GM19467 (cell line): ENCODE measurements at regions not wholly inside any gene's neighbourhood (a gene's known extent, or its start where the extent isn't known, plus 50 kb on each side); places are given as distances from the start of the nearest gene placed in this dataset.

Experiments used
- ATAC-seq: cut with Tn5 transposase; IDR thresholded peaks from one replicate; pipeline ENCODE4 v1.9.1; 2021; ENCODE audit warnings: mild to moderate bottlenecking, moderate library complexity; ENCODE audit not compliant: unreplicated experiment

- ATAC-seq, result no peak
Measured at GRCh38 chr1:38273196-38273804, 226.7 kb upstream of the POU3F1 start.

GRCh38 chr1:38272515-38272914, 225.9 kb upstream of the POU3F1 start:
- no peak for ATAC-seq

GRCh38 chr1:38270849-38271633, 224.4 kb upstream of the POU3F1 start:
- ATAC-seq, result no peak

GRCh38 chr1:38269923-38270848, 223.6 kb upstream of the POU3F1 start:
- ATAC-seq, result no peak

- no peak for ATAC-seq
Measured at GRCh38 chr1:38268226-38268625, 221.6 kb upstream of the POU3F1 start.

GRCh38 chr1:38267037-38268036, 220.7 kb upstream of the POU3F1 start:
- no peak for ATAC-seq

GRCh38 chr1:38266197-38266520, 219.6 kb upstream of the POU3F1 start:
- ATAC-seq, result no peak

- ATAC-seq, result no peak
Measured at GRCh38 chr1:38265293-38266196, 219.0 kb upstream of the POU3F1 start.

DNA sequence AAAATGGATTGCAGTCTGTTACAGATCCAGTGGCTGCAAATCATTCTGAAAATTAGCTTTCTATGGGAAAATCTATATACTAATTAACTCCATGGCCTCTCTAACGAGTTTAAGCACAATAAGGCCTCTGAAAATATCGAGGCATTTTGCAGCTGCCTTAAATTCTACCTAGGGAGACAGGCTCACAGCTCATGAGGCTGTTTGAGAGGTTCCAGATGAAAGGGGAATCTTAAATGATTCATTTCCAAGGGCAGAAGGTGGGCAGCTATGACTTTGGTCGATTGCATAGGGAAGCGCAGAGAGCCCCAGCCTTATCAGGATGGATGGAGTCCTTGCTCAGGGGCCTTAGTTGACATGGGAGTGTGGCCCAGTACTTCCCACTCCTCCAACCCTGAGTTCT, 216.8 kb upstream of the POU3F1 start:
- no peak for ATAC-seq

GRCh38 chr1:38261574-38261973, 215.0 kb upstream of the POU3F1 start:
- ATAC-seq, result no peak

- no peak for ATAC-seq
Measured at GRCh38 chr1:38258085-38258627, 211.6 kb upstream of the POU3F1 start.

DNA sequence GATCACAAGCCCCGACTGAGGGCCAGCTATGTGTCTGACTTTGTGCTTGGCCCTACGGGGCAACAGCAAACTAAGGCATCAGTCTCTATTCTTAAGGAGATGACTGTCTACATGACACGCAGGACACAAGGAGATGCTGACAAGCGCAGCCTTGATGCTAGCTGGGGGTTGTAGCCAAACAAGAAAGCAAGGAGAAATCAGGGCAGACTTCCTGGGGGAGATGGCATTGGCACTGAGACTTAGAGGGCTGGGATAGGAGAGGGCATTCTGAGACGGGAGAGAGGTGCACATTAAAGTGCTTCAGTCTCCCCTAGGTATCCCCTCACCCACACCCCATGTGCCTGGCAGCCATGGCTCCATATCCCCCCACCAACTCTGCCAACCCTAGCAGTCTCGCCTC, 210.8 kb upstream of the POU3F1 start:
- no peak for ATAC-seq

DNA sequence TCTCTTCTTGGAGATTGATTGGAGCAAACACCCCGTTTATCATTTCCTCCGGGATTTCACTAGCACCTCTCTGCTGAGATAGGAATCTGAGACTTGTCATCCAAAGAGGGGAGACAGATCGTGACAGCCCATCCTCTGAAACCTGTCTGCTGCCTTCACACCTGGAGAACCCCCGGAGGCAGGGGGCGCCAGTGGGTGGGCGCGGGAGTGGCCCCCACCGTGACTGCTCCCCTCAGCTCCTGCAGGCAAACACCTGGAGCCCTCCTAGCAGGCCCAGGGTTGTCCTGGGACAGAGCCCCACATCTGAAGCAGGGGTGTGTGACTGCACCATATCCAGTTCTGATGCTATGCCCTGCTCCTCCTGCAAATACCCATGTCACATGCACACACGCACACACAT, 209.5 kb upstream of the POU3F1 start:
- ATAC-seq, result no peak

DNA sequence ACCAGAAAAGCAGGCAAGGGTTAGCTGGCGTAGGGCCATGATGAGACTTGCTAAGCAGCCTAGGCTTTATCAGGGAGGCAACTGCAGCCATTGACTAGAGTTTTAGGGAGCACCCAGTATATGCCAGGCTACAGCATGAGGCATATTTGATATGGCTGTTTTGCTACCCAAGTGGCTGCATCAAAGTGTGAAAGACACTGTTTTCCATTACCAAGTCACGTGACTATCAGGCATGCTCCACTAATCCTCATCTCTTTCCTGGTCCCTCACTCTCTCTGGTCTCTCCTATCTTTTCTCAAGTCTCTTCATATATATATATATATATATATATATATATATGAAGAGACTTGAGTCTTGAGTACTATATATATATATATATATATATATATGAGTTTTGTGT, 206.7 kb upstream of the POU3F1 start:
- no peak for ATAC-seq

DNA sequence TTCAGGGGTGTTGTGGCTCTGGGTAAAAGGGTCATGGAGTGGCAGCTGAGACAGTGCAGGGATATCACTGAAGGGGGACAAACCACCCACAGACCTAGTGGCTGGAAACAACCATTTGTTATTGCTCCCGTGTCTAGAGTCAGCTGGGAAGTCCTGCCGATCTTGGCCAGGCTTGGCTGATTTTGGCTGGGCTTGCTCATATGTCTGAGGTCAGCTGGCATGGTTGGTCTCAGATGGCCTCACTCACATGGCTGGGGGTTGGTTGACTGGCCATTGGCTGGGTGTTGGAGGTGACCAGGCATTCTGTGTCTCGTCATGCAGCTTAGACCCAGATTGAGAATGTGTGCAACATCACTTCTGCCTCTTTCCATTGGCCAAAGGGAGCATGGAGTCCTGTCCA, 203.8 kb upstream of the POU3F1 start:
- no peak for ATAC-seq

DNA sequence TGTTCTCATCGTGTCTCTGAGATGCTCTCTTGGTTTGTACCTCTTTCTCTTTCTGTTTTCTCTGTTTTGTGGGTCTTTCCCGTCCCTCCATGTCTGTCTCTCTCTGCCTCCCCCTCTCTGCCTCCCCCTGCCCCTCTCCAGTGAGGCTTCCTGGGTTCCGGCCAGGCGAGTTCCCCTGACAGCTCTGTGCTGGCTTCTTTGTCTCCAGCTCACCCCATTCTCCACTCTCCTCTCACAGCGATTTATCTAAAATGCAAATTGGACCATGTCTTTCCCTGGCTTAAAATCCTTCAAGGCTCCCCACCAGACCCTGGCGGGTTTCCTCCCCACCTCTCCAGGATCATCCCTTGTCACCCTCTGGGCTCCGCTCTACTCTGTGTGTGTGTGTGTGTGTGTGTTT, 202.4 kb upstream of the POU3F1 start:
- ATAC-seq, result no peak

DNA sequence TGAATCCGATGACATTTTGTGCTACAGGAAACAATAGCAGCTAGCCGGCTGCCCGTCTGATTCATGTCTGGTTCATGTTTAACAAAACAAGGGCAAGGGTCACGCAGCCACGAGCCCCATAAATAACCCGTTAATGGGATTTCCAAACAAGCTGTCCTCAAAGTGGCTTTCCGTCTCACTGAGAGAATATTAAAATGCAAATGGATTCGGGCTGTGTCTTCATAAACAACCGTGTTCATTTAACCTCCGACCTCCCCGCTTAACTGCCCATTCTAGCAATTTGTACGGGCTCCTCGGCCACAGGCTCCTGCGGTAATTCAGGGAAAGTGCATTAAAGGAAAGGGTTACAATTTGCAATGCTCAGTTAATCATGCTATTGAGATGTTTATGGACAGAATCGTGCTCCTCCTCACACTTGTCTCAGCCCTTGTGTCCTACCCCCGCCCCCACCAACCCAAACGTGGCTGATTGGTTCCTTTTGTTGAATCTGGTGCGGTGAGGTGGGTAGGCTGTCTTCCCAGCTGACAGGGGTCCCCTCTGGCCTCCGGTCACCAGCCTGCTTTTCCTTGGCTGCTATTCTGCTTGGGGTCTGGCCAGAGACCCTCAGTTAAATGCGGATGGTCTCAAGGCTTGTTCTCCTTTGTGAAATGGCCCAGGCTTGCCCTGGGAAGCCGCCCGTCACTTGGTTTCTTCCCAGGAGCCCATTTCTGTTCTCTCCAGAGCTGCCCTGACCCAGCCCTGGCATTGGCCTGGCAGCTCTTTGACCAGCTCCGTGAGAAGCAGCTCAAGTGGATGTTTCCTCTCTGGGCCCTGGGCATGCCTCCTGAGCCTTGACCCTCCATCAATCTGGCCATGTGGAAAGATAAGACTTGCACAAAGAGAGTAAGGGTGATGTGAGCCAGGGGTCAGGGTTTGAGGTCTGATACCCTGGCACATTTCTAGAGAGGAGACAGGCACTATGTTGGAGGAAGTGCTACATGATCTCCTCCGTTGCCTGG, 200.7 kb upstream of the POU3F1 start:
- no peak for ATAC-seq

- no peak for ATAC-seq
Measured at GRCh38 chr1:38244218-38244845, 197.7 kb upstream of the POU3F1 start.
